Left lung (tissue), 4 donors: ENCODE measurements at regions not wholly inside any gene's neighbourhood (a gene's known extent, or its start where the extent isn't known, plus 50 kb on each side); places are given as distances from the start of the nearest gene placed in this dataset.

Source experiments
- ATAC-seq: fragments of 200-7000 bp; cut with Tn5 transposase; one replicate; pipeline ENCODE4 v1.9.1; 2020; ENCODE audit warnings: moderate library complexity
- DNase-seq, 4 donors: peaks; one replicate each; pipeline ENCODE4 v3.0.0-alpha.2; 2013 to 2020
- H3K27ac ChIP-seq, 2 donors: fragments of 200-600 bp; sonication (generic) in 1 of 2; one replicate each; pipeline versions ENCODE4 v1.5.0 to v1.8.0; 2020 to 2021
- H3K27me3 ChIP-seq, 2 donors: fragments of 200-600 bp; sonication (generic) in 1 of 2; one replicate each; pipeline versions ENCODE4 v1.5.0 to v1.8.0; 2020 to 2021
- H3K36me3 ChIP-seq, 2 donors: fragments of 200-600 bp; sonication (generic) in 1 of 2; one replicate each; pipeline versions ENCODE4 v1.5.0 to v1.8.0; 2020 to 2021
- H3K4me1 ChIP-seq, 2 donors: fragments of 200-600 bp; one replicate each; pipeline ENCODE4 v1.8.0; 2021
- H3K4me3 ChIP-seq, 2 donors: fragments of 200-600 bp; sonication (generic) in 1 of 2; one replicate each; pipeline versions ENCODE4 v1.5.0 to v1.8.0; 2020 to 2021; ENCODE audit warnings: mild to moderate bottlenecking in 1 of 2
- H3K9me3 ChIP-seq, 2 donors: fragments of 200-600 bp; sonication (generic) in 1 of 2; one replicate each; pipeline versions ENCODE4 v1.5.0 to v1.8.0; 2020 to 2021
- CTCF ChIP-seq, 2 donors: fragments of 200-600 bp; sonication (generic) in 1 of 2; IDR thresholded peaks; one replicate each; pipeline versions ENCODE4 v1.5.0 to v1.8.0; 2021; ENCODE audit warnings: antibody characterized with exemption in 2 of 2
- intact Hi-C, 2 donors: fragments of 100-400 bp; cut with DNase I; formaldehyde crosslinking; loops; one replicate each; pipeline versions ENCODE4 v1.11.2 to v1.14.2; 2022
- donor health status: DM: no; HTN: yes; CAD: no.
- donor health status: DM: no; HTN: no; CAD: no.

- Histone ChIP-seq H3K36me3 (no peaks in the 10 kb centered on the region), H3K27ac (no peak overlapping the region), H3K4me1 (no peaks in the 10 kb centered on the region), H3K27me3 (no peaks in the 10 kb centered on the region), H3K9me3 (peaks cover 0 to 10% of the 10 kb centered on the region in 2 donors), H3K4me3 (no peak overlapping the region)
- DNase-seq (peak in 1 of 4 donors; percentile 18), ATAC-seq (no peak)
- no peak for TF ChIP-seq CTCF (IDR thresholded peaks at IDR 0.05)
- intact Hi-C loops, result no loop called here
Observed at GRCh38 chr1:89472886-89473417, 51.7 kb upstream of the LRRC8B start.
